ENCODE measurements at regions not wholly inside any gene's neighbourhood (a gene's known extent, or its start where the extent isn't known, plus 50 kb on each side); places are given as distances from the start of the nearest gene placed in this dataset.
"Not testable (repeated sequence)": the region's sequence is repeated elsewhere in the genome, so short reads cannot be mapped to it uniquely, and the experiment has no call there.

GRCh38 chr3:20326541-20326940, 140.5 kb upstream of the SGO1 start:
- no peak for DNase-seq (ENCODE audit: low spot score)

DNA sequence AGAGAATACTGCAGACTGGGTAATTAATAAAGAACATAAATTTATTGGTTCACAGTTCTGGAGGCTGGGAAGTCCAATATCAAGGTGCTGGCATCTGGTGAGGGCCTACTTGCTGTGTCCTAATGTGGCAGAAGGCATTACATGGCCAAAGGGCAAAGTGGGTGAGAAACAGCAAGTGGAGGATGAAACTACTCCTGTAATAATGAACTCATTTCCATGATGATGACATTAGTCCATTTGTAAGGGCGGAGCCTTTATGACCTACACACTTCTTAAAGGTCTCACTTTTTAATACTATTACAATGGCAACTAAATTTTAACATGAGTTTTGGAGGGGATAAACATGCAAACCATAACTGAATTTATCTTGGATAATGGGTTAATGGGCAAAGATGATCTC, 139.6 kb upstream of the SGO1 start:
- no peak for DNase-seq (ENCODE audit: low spot score)

DNA sequence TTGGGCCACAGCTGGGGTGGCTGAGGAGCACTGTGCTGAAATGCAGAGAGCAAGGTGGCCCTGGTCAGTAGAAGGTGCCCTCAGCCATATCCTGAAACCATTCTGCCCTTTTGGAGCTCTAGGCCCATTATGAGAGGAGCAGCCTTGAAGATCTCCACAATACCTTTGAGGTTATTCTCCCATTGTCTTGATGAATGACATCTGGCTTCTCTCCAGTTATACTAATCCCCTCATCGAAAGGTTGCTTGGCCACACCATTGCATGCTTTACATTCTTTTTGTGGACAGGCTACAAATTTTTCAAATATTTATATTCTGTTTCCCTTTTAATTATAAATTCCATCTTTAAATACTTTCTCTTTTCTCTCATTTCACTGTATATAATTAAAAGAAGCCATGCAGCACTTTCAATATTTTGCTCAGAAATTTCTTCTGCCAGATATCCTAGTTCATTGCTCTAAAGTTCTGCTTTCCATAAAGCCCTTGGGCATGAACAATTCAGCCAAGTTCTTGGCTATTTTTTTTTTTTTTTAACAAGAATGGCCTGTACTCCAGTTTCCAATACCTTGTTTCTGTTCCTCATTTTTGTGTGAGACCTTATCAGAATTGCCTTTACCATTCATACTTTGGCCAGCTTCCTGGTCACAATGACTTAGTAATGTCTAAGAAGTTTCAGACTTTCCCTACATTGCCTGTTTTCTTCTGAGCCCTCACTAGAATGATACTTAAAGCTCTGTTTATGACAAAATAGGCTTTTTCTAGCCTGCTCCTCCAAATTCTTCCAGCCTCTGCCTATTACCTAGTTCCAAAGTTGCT, 138.9 kb upstream of the SGO1 start:
- DNase-seq (ENCODE audit: low spot score), result no peak

GRCh38 chr3:20323307-20323927, 137.4 kb upstream of the SGO1 start:
- no peak for DNase-seq (ENCODE audit: low spot score)

- DNase-seq (ENCODE audit: low spot score), result no peak
These were observed 136.1 kb upstream of the SGO1 start for GRCh38 chr3:20322085-20322484.

GRCh38 chr3:20321391-20322047, 135.5 kb upstream of the SGO1 start:
- DNase-seq (ENCODE audit: low spot score), result no peak

- DNase-seq (ENCODE audit: low spot score), result no peak
These were observed 134.5 kb upstream of the SGO1 start for GRCh38 chr3:20320489-20320888.

DNA sequence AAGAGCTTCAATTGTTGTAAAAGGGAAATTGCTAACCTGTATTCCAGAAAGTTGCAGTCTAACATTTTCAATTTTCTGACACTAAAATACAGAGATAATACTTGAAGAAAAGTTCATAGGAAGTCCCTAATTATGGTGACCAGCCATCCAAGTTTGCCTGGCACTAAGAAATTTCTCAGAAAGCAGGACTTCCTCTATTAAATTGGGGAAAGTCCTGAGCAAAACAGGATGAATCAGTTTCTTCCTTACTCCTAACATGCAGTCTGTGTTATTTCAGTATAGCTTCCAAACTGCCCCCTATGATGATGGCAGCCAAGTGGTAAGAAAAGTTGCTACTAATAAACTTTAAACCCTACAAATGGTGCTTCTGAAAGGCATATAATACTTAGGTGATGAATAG, 133.5 kb upstream of the SGO1 start:
- no peak for DNase-seq (ENCODE audit: low spot score)

- DNase-seq (ENCODE audit: low spot score), result no peak
These were observed 131.6 kb upstream of the SGO1 start for GRCh38 chr3:20317616-20318015.

GRCh38 chr3:20316238-20316637, 130.2 kb upstream of the SGO1 start:
- no peak for DNase-seq (ENCODE audit: low spot score)

DNA sequence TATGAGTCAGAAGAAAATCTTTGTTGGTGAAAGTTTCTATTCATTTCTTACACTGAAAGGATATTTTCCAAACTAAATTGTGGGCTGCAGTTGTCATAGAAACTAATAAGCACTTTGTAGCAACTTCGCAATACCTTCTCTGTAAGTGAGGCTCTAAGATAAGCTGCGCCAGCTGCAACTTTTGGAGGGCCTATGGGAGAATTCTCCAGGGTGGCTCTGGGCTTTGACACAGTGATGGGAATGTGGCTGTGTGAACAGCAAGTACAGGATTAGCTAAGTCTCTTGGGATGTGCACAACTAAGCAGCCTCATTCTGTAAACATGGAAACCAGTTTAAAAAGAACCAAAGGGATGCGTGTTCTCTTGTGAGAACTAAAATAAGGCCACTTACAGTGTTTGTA, 124.6 kb upstream of the SGO1 start:
- no peak for DNase-seq (ENCODE audit: low spot score)

- no peak for DNase-seq (ENCODE audit: low spot score)
These were observed 121.4 kb upstream of the SGO1 start for GRCh38 chr3:20307383-20307782.

- DNase-seq (ENCODE audit: low spot score), result no peak
These were observed 119.6 kb upstream of the SGO1 start for GRCh38 chr3:20305647-20306046.

GRCh38 chr3:20302766-20303165, 116.8 kb upstream of the SGO1 start:
- no peak for DNase-seq (ENCODE audit: low spot score)

DNA sequence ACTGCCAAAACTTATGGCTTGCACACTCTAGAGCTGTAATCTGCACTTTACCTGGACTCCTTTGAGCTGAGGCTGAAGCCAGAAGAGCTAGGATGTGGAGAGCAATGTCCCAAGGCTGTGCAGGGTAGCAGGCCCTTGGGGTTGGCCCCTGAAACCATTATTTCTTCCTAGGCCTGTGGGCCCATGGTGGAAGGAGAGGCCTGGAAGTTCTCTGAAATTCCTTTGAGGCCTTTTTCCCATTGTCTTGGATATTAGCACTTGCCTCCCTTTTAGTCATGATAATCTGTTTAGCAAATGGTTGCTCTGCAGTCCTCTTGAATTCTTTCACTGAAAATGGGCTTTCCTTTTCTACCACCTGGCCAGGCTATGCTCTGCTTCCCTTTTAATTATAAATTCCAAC, 102.0 kb upstream of the SGO1 start:
- no peak for DNase-seq (ENCODE audit: low spot score)

GRCh38 chr3:20280257-20280656, 94.3 kb upstream of the SGO1 start:
- DNase-seq (ENCODE audit: low spot score), result no peak

DNA sequence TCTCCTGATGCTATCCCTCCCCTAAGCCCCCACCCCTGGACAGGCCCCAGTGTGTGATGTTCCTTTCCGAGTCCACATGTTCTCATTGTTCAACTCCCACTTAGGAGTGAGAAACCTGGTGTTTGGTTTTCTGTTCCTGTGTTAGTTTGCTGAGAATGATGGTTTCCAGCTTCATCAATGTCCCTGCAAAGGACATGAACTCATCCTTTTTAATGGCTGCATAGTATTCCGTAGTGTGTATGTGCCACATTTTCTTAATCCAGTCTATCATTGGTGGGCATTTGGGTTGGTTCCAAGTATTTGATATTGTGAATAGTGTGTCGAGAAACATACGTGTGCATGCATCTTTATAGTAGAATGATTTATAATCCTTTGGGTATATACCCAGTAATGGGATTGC, 80.0 kb upstream of the SGO1 start:
- not testable (repeated sequence) for DNase-seq (ENCODE audit: low spot score)

DNA sequence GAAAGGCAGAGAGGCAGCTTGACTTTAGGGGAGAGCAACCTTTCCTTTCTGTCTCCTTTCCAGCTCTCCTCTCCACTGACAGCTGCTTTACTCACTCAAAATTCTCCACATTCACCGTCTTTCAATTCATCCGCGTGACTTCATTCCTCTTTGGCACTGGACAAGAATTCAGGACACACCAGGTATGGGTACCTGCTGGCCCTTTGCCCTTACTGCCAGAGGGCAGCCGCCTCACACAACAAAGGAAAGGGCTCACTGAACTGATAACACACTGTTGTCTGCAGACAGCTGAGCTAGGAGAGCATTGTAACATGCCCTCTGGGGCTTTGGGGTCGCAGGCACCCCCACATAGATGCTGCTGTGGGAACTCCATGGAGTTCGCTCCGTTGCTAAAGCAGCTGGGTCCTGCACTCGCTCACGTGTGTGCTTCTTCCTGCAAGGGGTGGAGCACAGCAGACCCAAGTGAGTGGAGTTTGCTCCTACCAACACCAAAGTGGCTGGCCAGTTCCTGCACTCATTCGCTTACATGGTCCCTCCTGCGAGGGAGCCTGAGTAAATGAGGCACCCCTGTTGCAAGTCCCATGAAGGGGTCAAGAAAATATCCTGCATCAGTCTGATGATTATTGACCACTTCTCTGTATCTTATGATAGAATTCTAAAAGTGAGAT, 79.0 kb upstream of the SGO1 start:
- DNase-seq (ENCODE audit: low spot score), result no peak

DNA sequence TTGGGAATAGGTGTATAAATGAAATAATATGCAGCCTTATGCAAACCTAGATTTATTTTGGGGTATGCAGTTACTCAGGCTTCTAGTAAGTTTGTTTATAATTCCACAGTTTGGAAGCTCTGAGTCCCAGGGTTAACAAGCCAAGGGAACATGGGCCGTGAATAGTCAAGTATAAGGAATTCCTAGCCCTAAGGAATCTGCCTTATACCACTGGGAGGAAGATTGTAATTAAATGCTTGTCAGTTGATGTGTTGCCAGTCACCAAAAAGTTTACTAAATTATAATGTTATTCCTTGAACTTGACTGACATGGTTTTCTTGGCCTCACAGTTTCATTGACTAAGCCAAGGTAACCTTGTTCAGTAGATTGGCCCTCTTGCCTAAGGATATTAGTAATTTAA, 72.4 kb upstream of the SGO1 start:
- no peak for DNase-seq (ENCODE audit: low spot score)

DNA sequence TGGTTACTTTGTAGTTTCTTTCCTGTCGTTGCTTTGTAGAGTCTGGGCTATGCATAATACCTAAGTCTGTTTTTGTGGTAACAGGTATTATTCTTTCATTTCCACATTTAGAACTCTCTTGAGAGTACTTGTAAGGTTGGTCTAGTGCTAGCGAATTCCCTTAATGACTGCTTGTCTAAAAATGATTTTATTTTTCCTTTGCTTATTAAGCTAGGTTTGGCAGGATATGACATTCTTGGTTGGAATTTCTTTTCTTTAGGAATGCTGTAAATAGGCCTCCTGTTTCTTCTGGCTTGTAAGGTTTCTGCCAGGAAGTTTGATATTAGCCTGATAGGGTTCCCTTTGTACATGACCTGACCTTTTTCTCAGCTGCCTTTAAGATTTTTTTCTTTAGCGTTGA, 70.1 kb upstream of the SGO1 start:
- DNase-seq (ENCODE audit: low spot score), result no peak

GRCh38 chr3:20254268-20255117, 68.5 kb upstream of the SGO1 start:
- DNase-seq (ENCODE audit: low spot score), result no peak

DNA sequence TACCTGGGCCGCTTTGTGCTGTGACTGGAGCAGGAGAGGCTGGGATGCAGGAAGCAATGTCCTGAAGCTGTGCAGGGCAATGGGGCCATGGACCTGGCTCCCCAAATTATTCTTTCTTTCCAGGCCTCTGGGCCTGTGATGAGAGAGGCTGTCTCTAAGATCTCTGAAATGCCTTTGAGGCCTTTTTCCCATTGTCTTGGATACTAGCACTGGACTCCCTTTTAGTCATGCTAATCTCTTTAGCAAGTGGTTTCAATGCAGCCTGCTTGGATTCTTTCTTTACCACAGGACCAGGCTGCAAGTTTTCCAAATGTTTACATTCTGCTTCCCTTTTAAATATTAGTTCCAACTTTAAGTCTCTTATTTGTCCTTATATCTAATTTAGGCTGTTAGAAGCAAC, 64.8 kb upstream of the SGO1 start:
- no peak for DNase-seq (ENCODE audit: low spot score)

All from ecto neural progenitor cell (in vitro differentiated cells).